HUES6 (cell line): ENCODE measurements at regions not wholly inside any gene's neighbourhood (a gene's known extent, or its start where the extent isn't known, plus 50 kb on each side); places are given as distances from the start of the nearest gene placed in this dataset.
"Not testable (repeated sequence)": the region's sequence is repeated elsewhere in the genome, so short reads cannot be mapped to it uniquely, and the experiment has no call there.

Experiments used
- H3K27ac ChIP-seq: 2 replicates; pipeline ENCODE4 v1.7.0; 2013; ENCODE audit warnings: low read depth, mild to moderate bottlenecking, low read length, inconsistent platforms
- H3K27me3 ChIP-seq: 2 replicates; pipeline ENCODE4 v1.6.1; 2013; ENCODE audit warnings: low read length; ENCODE audit not compliant: control insufficient read depth, insufficient read depth
- H3K36me3 ChIP-seq: 2 replicates; pipeline ENCODE4 v1.6.1; 2013; ENCODE audit warnings: low read length; ENCODE audit not compliant: control insufficient read depth, insufficient read depth
- H3K4me1 ChIP-seq: 2 replicates; pipeline ENCODE4 v1.6.1; 2013; ENCODE audit warnings: low read length; ENCODE audit not compliant: control insufficient read depth, insufficient read depth
- H3K4me3 ChIP-seq: 2 replicates; pipeline ENCODE4 v1.5.1; 2013; ENCODE audit warnings: low read depth, low read length
- H3K9ac ChIP-seq: one replicate; pipeline ENCODE4 v1.6.1; 2013; ENCODE audit warnings: mild to moderate bottlenecking, low read length
- H3K9me3 ChIP-seq: 2 replicates; pipeline ENCODE4 v1.6.1; 2013; ENCODE audit warnings: low read depth, low read length; ENCODE audit not compliant: control insufficient read depth, insufficient read depth

GRCh38 chr4:115515366-115515765, 401.9 kb upstream of the NDST4 start:
- Histone ChIP-seq H3K27ac (no peak overlapping the region), H3K4me3 (no peak overlapping the region), H3K36me3 (no peaks in the 10 kb centered on the region), H3K9ac (no peak overlapping the region), H3K27me3 (no peaks in the 10 kb centered on the region), H3K9me3 (peaks cover 2% of the 10 kb centered on the region; the same call in 1 of the 2 replicates), H3K4me1 (no peaks in the 10 kb centered on the region)

GRCh38 chr4:115514675-115515074, 401.3 kb upstream of the NDST4 start:
- no peaks in the 10 kb centered on the region for H3K4me1 ChIP-seq
- H3K36me3 ChIP-seq = no peaks in the 10 kb centered on the region
- no peak overlapping the region for H3K9ac ChIP-seq
- H3K9me3 ChIP-seq = peaks cover 2% of the 10 kb centered on the region; the same call in 1 of the 2 replicates
- H3K27me3 ChIP-seq = no peaks in the 10 kb centered on the region
- no peak overlapping the region for H3K4me3 ChIP-seq
- no peak overlapping the region for H3K27ac ChIP-seq

GRCh38 chr4:115505326-115505725, 391.9 kb upstream of the NDST4 start:
- Histone ChIP-seq H3K9me3 (no peaks in the 10 kb centered on the region), H3K4me1 (no peaks in the 10 kb centered on the region), H3K27me3 (no peaks in the 10 kb centered on the region), H3K4me3 (no peak overlapping the region), H3K36me3 (no peaks in the 10 kb centered on the region), H3K27ac (no peak overlapping the region), H3K9ac (no peak overlapping the region)

- H3K9ac ChIP-seq = no peak overlapping the region
- no peak overlapping the region for H3K4me3 ChIP-seq
- H3K9me3 ChIP-seq = peaks cover 3% of the 10 kb centered on the region
- H3K27ac ChIP-seq = no peak overlapping the region
- no peaks in the 10 kb centered on the region for H3K36me3 ChIP-seq
- H3K4me1 ChIP-seq = no peaks in the 10 kb centered on the region
- no peaks in the 10 kb centered on the region for H3K27me3 ChIP-seq
These were observed 388.2 kb upstream of the NDST4 start for GRCh38 chr4:115501656-115502055.

- H3K9ac ChIP-seq, H3K9me3 ChIP-seq, H3K27me3 ChIP-seq, H3K4me1 ChIP-seq, H3K36me3 ChIP-seq, H3K27ac ChIP-seq, H3K4me3 ChIP-seq: not testable (repeated sequence)
These were observed 380.4 kb upstream of the NDST4 start for GRCh38 chr4:115493770-115494169.

GRCh38 chr4:115491686-115492085, 378.3 kb upstream of the NDST4 start:
- H3K9ac ChIP-seq = no peak overlapping the region
- no peaks in the 10 kb centered on the region for H3K4me1 ChIP-seq
- no peak overlapping the region for H3K4me3 ChIP-seq
- H3K27ac ChIP-seq = no peak overlapping the region
- H3K9me3 ChIP-seq = no peaks in the 10 kb centered on the region
- no peaks in the 10 kb centered on the region for H3K36me3 ChIP-seq
- no peaks in the 10 kb centered on the region for H3K27me3 ChIP-seq

- no peak overlapping the region for H3K27ac ChIP-seq
- H3K9me3 ChIP-seq = no peaks in the 10 kb centered on the region
- H3K9ac ChIP-seq = no peak overlapping the region
- H3K4me1 ChIP-seq = no peaks in the 10 kb centered on the region
- no peak overlapping the region for H3K4me3 ChIP-seq
- no peaks in the 10 kb centered on the region for H3K27me3 ChIP-seq
- no peaks in the 10 kb centered on the region for H3K36me3 ChIP-seq
These were observed 375.9 kb upstream of the NDST4 start for GRCh38 chr4:115489279-115489678.

- no peak overlapping the region for H3K27ac ChIP-seq
- H3K4me3 ChIP-seq = no peak overlapping the region
- no peaks in the 10 kb centered on the region for H3K27me3 ChIP-seq
- H3K4me1 ChIP-seq = no peaks in the 10 kb centered on the region
- no peaks in the 10 kb centered on the region for H3K9me3 ChIP-seq
- H3K36me3 ChIP-seq = no peaks in the 10 kb centered on the region
- H3K9ac ChIP-seq = no peak overlapping the region
These were observed 372.0 kb upstream of the NDST4 start for GRCh38 chr4:115485402-115485801.

- Histone ChIP-seq H3K9ac (no peak overlapping the region), H3K36me3 (no peaks in the 10 kb centered on the region), H3K9me3 (no peaks in the 10 kb centered on the region), H3K4me3 (no peak overlapping the region), H3K4me1 (no peaks in the 10 kb centered on the region), H3K27me3 (no peaks in the 10 kb centered on the region), H3K27ac (no peak overlapping the region)
These were observed 371.1 kb upstream of the NDST4 start for GRCh38 chr4:115484479-115484878.

GRCh38 chr4:115470763-115471162, 357.3 kb upstream of the NDST4 start:
- Histone ChIP-seq H3K9me3 (no peaks in the 10 kb centered on the region), H3K9ac (no peak overlapping the region), H3K36me3 (no peaks in the 10 kb centered on the region), H3K27ac (no peak overlapping the region), H3K4me1 (no peaks in the 10 kb centered on the region), H3K27me3 (no peaks in the 10 kb centered on the region), H3K4me3 (no peak overlapping the region)

- H3K4me3 ChIP-seq, H3K9ac ChIP-seq, H3K4me1 ChIP-seq, H3K36me3 ChIP-seq, H3K27ac ChIP-seq, H3K9me3 ChIP-seq, H3K27me3 ChIP-seq: not testable (repeated sequence)
These were observed 345.9 kb upstream of the NDST4 start for GRCh38 chr4:115459301-115459700.

- Histone ChIP-seq H3K9me3 (peaks cover 2% of the 10 kb centered on the region; the same call in 1 of the 2 replicates), H3K9ac (no peak overlapping the region), H3K4me3 (no peak overlapping the region), H3K4me1 (no peaks in the 10 kb centered on the region), H3K27me3 (no peaks in the 10 kb centered on the region), H3K36me3 (no peaks in the 10 kb centered on the region), H3K27ac (no peak overlapping the region)
These were observed 342.8 kb upstream of the NDST4 start for GRCh38 chr4:115456231-115456630.
